ENCODE measurements at regions not wholly inside any gene's neighbourhood (a gene's known extent, or its start where the extent isn't known, plus 50 kb on each side); places are given as distances from the start of the nearest gene placed in this dataset.

DNA sequence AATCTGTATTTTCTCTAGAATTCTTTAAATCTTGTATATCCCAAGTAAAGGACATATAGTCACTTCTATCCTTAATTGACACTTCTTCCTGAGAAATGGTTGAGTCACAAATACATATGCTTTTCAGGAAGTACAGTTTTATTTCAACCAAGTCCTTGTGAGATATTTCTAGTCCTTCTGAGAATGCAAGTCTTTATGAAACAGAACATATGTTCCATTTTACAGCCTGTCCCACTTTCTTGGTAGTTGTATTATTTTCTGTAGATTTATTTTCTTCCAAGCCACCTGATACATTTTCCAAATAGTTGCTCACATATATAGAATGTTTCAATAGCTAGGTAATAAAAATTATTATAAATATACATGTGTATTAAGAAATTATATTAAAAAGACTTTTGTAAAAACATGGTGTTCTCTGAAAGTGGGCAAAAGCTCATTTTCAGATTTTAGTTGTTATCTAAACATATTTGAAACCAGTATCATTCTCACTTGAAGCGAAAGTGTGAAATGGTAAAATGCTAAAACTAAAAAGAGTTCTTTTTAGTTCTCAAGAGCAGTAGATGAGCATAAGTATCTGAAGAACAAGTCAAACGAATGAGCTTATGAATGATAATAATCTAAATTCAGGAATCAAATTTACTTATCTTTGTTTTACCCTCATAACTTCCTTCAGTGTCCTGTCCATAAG is 468.0 kb downstream of the EPHA5 start:
- H3K9me3 ChIP-seq: no peaks in the 10 kb centered on the region
- no peaks in the 10 kb centered on the region for H3K27me3 ChIP-seq
- H3K4me3 ChIP-seq (ENCODE audit: low read depth, low read length): no peak overlapping the region
- no peak for DNase-seq
- no peak for TF ChIP-seq CTCF (IDR thresholded peaks at IDR 0.05; ENCODE audit: low read depth, low read length)
- H3K4me1 ChIP-seq: no peaks in the 10 kb centered on the region
- no peaks in the 10 kb centered on the region for H3K36me3 ChIP-seq

DNA sequence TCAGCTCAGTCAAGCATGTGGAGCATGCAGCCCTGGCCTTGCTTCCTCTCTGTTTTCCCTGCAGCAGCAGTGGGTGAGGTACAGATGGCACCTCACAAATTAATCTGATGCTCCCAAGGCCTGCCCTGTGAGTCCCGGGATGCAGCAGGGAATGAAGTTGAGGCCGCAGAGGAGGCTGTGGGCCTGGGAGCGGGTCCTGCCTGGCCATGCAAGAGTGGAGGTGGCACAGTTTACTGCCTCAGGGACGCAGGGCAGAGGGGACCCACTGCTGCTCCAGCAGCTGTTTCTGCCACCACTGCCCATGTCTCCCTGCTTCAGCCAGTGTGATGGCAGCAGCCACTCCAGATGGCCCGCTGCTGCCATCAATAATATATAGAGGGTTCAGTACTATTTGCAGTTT is 474.6 kb downstream of the EPHA5 start:
- Histone ChIP-seq H3K4me1 (no peaks in the 10 kb centered on the region; the same call in 1 of the 2 replicates), H3K27me3 (no peaks in the 10 kb centered on the region), H3K9me3 (no peaks in the 10 kb centered on the region), H3K36me3 (no peaks in the 10 kb centered on the region), H3K4me3 (ENCODE audit: low read depth, low read length) (no peak overlapping the region)
- TF ChIP-seq CTCF (IDR thresholded peaks at IDR 0.05; ENCODE audit: low read depth, low read length): no peak
- no peak for DNase-seq

GRCh38 chr4:65195002-65195401 is 475.3 kb downstream of the EPHA5 start:
- no peak for TF ChIP-seq CTCF (IDR thresholded peaks at IDR 0.05; ENCODE audit: low read depth, low read length)
- no peak for DNase-seq
- Histone ChIP-seq H3K4me3 (ENCODE audit: low read depth, low read length) (no peak overlapping the region), H3K36me3 (no peaks in the 10 kb centered on the region), H3K9me3 (no peaks in the 10 kb centered on the region), H3K4me1 (no peaks in the 10 kb centered on the region; the same call in 1 of the 2 replicates), H3K27me3 (no peaks in the 10 kb centered on the region)

- H3K27me3 ChIP-seq: no peaks in the 10 kb centered on the region
- no peak for TF ChIP-seq CTCF (IDR thresholded peaks at IDR 0.05; ENCODE audit: low read depth, low read length)
These were observed 476.3 kb downstream of the EPHA5 start for GRCh38 chr4:65193985-65194384.

GRCh38 chr4:65190780-65191179 is 479.5 kb downstream of the EPHA5 start:
- H3K4me3 ChIP-seq (ENCODE audit: low read depth, low read length): no peak overlapping the region
- H3K27me3 ChIP-seq: no peaks in the 10 kb centered on the region
- DNase-seq: no peak
- no peaks in the 10 kb centered on the region for H3K4me1 ChIP-seq
- H3K36me3 ChIP-seq: no peaks in the 10 kb centered on the region
- TF ChIP-seq CTCF (IDR thresholded peaks at IDR 0.05; ENCODE audit: low read depth, low read length): no peak
- no peaks in the 10 kb centered on the region for H3K9me3 ChIP-seq

More at GRCh38 chr4:65193985-65194384, 476.3 kb downstream of the EPHA5 start:
- no peaks in the 10 kb centered on the region for H3K36me3 ChIP-seq
- H3K9me3 ChIP-seq: no peaks in the 10 kb centered on the region
- no peak overlapping the region for H3K4me3 ChIP-seq (ENCODE audit: low read depth, low read length)
- no peaks in the 10 kb centered on the region; the same call in 1 of the 2 replicates for H3K4me1 ChIP-seq
- no peak for DNase-seq

GRCh38 chr4:65175585-65175984 is 494.7 kb downstream of the EPHA5 start:
- no peak for DNase-seq
- Histone ChIP-seq H3K4me3 (ENCODE audit: low read depth, low read length) (no peak overlapping the region), H3K27me3 (no peaks in the 10 kb centered on the region), H3K4me1 (no peaks in the 10 kb centered on the region), H3K9me3 (no peaks in the 10 kb centered on the region), H3K36me3 (no peaks in the 10 kb centered on the region)
- TF ChIP-seq CTCF (IDR thresholded peaks at IDR 0.05; ENCODE audit: low read depth, low read length): no peak
